GM23338 (cell line): ENCODE measurements at regions not wholly inside any gene's neighbourhood (a gene's known extent, or its start where the extent isn't known, plus 50 kb on each side); places are given as distances from the start of the nearest gene placed in this dataset.
"Not testable (repeated sequence)": the region's sequence is repeated elsewhere in the genome, so short reads cannot be mapped to it uniquely, and the experiment has no call there.

Experiments
- EZH2 ChIP-seq: fragments of 200-600 bp; sonication (generic); IDR thresholded peaks from one replicate; pipeline ENCODE4 v1.8.0; 2017; ENCODE audit warnings: antibody characterized with exemption, mild to moderate bottlenecking, low read depth; ENCODE audit not compliant: unreplicated experiment
- TF ChIP-seq, protein P1 (sequence below), 2 experiments: fragments of 200-600 bp in 1 of 2; sonication (generic) in 1 of 2; conservative IDR thresholded peaks; 2 replicates each; pipeline versions ENCODE4 v1.5.1 to v1.6.1; 2016 to 2017; ENCODE audit warnings: antibody characterized with exemption in 2 of 2, low read depth in 2 of 2, mild to moderate bottlenecking in 2 of 2, moderate library complexity in 1 of 2
- TF ChIP-seq, protein P2 (sequence below): IDR thresholded peaks from one replicate; pipeline ENCODE4 v1.6.1; 2018; ENCODE audit warnings: antibody characterized with exemption; ENCODE audit not compliant: unreplicated experiment

DNA sequence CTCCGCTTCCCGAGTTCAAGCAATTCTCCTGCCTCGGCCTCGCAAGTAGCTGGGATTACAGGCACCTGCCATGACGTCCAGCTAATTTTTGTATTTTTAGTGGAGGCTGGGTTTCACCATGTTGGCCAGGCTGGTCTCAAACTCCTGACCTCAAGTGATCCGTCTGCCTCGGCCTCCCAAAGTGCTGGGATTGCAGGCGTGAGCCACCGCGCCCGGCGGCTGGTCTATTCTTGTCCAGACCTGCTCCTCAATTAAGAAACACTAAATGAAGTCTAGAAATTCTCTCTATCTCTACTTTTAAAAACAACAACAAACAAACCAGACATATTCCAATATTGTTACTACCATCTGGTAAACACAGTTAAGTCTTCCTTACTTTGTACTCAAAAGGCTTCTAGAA, 68.1 kb upstream of the LIFR start:
- TF ChIP-seq, protein P1, sequence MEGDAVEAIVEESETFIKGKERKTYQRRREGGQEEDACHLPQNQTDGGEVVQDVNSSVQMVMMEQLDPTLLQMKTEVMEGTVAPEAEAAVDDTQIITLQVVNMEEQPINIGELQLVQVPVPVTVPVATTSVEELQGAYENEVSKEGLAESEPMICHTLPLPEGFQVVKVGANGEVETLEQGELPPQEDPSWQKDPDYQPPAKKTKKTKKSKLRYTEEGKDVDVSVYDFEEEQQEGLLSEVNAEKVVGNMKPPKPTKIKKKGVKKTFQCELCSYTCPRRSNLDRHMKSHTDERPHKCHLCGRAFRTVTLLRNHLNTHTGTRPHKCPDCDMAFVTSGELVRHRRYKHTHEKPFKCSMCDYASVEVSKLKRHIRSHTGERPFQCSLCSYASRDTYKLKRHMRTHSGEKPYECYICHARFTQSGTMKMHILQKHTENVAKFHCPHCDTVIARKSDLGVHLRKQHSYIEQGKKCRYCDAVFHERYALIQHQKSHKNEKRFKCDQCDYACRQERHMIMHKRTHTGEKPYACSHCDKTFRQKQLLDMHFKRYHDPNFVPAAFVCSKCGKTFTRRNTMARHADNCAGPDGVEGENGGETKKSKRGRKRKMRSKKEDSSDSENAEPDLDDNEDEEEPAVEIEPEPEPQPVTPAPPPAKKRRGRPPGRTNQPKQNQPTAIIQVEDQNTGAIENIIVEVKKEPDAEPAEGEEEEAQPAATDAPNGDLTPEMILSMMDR (conservative IDR thresholded peaks at IDR 0.05; ENCODE audit: low read depth in 2 of 2), result not testable (repeated sequence)
- not testable (repeated sequence) for TF ChIP-seq EZH2
- TF ChIP-seq, protein P2, sequence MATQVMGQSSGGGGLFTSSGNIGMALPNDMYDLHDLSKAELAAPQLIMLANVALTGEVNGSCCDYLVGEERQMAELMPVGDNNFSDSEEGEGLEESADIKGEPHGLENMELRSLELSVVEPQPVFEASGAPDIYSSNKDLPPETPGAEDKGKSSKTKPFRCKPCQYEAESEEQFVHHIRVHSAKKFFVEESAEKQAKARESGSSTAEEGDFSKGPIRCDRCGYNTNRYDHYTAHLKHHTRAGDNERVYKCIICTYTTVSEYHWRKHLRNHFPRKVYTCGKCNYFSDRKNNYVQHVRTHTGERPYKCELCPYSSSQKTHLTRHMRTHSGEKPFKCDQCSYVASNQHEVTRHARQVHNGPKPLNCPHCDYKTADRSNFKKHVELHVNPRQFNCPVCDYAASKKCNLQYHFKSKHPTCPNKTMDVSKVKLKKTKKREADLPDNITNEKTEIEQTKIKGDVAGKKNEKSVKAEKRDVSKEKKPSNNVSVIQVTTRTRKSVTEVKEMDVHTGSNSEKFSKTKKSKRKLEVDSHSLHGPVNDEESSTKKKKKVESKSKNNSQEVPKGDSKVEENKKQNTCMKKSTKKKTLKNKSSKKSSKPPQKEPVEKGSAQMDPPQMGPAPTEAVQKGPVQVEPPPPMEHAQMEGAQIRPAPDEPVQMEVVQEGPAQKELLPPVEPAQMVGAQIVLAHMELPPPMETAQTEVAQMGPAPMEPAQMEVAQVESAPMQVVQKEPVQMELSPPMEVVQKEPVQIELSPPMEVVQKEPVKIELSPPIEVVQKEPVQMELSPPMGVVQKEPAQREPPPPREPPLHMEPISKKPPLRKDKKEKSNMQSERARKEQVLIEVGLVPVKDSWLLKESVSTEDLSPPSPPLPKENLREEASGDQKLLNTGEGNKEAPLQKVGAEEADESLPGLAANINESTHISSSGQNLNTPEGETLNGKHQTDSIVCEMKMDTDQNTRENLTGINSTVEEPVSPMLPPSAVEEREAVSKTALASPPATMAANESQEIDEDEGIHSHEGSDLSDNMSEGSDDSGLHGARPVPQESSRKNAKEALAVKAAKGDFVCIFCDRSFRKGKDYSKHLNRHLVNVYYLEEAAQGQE, result not testable (repeated sequence)
